ENCODE measurements at regions not wholly inside any gene's neighbourhood (a gene's known extent, or its start where the extent isn't known, plus 50 kb on each side); places are given as distances from the start of the nearest gene placed in this dataset.

- no peak for TF ChIP-seq ATOH8 (CRISPR knock-in tag; IDR thresholded peaks at IDR 0.05; ENCODE audit: low read depth)
- no peak for TF ChIP-seq FOSB (CRISPR knock-in tag; IDR thresholded peaks at IDR 0.05)
- no peak for TF ChIP-seq NPAS2 (CRISPR knock-in tag; IDR thresholded peaks at IDR 0.05; ENCODE audit: borderline replicate concordance)
- no peak for TF ChIP-seq PBX3 (IDR thresholded peaks at IDR 0.05)
- TF ChIP-seq HOXB13 (CRISPR knock-in tag; IDR thresholded peaks at IDR 0.05; ENCODE audit: low read depth): no peak
- TF ChIP-seq NFE2L2 (conservative IDR thresholded peaks at IDR 0.05; ENCODE audit: low read length): no peak
- no peak for TF ChIP-seq MAZ (IDR thresholded peaks at IDR 0.05; ENCODE audit: borderline replicate concordance, low read depth, low read length)
- TF ChIP-seq RARB (CRISPR knock-in tag; IDR thresholded peaks at IDR 0.05): no peak
- no peak for TF ChIP-seq CBX8 (IDR thresholded peaks at IDR 0.05)
- no peak for TF ChIP-seq HOXB5 (CRISPR knock-in tag; IDR thresholded peaks at IDR 0.05)
- TF ChIP-seq REST (IDR thresholded peaks at IDR 0.05): no peak
- TF ChIP-seq E2F6 (IDR thresholded peaks at IDR 0.05; ENCODE audit: borderline replicate concordance, low read depth): no peak
- WGBS (ENCODE audit: missing lambda C conversion rate): 44% methylated on average over 19 of the region's 20 CpGs
- ATAC-seq (no peak), FAIRE-seq (no peak), DNase-seq (ENCODE audit: low read depth in 1 of 2, low spot score in 1 of 2) (no peak)
- H3K4me2 ChIP-seq: no peak overlapping the region
- no peaks in the 10 kb centered on the region for H3K4me1 ChIP-seq
- H3K9me3 ChIP-seq: no peaks in the 10 kb centered on the region
- ChIA-PET POLR2A (no interaction called here), CTCF (interaction anchor here (0.7 kb wide), 1 partner anchor 266 kb away, joined by 3 read pairs; no protein-coding TSS in a partner anchor)
- H3K27ac ChIP-seq: no peak overlapping the region
- H3K4me3 ChIP-seq: no peak overlapping the region
These were observed 177.3 kb upstream of the PPP2R2D start for GRCh38 chr10:131723297-131724168.

GRCh38 chr10:131724169-131724545 lies 176.7 kb upstream of the PPP2R2D start:
- no peak overlapping the region for H3K27ac ChIP-seq
- H3K4me2 ChIP-seq: no peak overlapping the region
- CTCF ChIA-PET: no interaction called here
- no peak for TF ChIP-seq SREBF2 (IDR thresholded peaks at IDR 0.05)
- DNase-seq (ENCODE audit: low read depth in 1 of 2, low spot score in 1 of 2) (no peak), FAIRE-seq (no peak), ATAC-seq (no peak)
- H3K9me3 ChIP-seq: no peaks in the 10 kb centered on the region
- peaks cover 3% of the 10 kb centered on the region; the same call in 1 of the 3 replicates for H3K4me1 ChIP-seq
- POLR2A ChIA-PET: no interaction called here
- no peak overlapping the region for H3K4me3 ChIP-seq
- WGBS (ENCODE audit: missing lambda C conversion rate): 58% methylated on average over 7 of the region's 10 CpGs

GRCh38 chr10:131724891-131725580 lies 175.8 kb upstream of the PPP2R2D start:
- ChIA-PET CTCF (interaction anchor here (0.5 to 0.6 kb wide), 2 partner anchors 1341 to 1358 kb away, joined by 3 to 4 read pairs; no protein-coding TSS in a partner anchor), POLR2A (no interaction called here)
- ATAC-seq (no peak), DNase-seq (ENCODE audit: low read depth in 1 of 2, low spot score in 1 of 2) (no peak), FAIRE-seq (no peak)
- 56% methylated on average over 13 of the region's 17 CpGs for WGBS (ENCODE audit: missing lambda C conversion rate)
- Histone ChIP-seq H3K4me3 (no peak overlapping the region), H3K4me2 (no peak overlapping the region), H3K4me1 (peaks cover 12% of the 10 kb centered on the region; the same call in 1 of the 3 replicates), H3K27ac (no peak overlapping the region), H3K9me3 (no peaks in the 10 kb centered on the region)
- TF ChIP-seq MAX (IDR thresholded peaks at IDR 0.05): no peak
- no peak for TF ChIP-seq RNF2 (IDR thresholded peaks at IDR 0.05; ENCODE audit: borderline replicate concordance, low read depth)
- TF ChIP-seq ESRRA (IDR thresholded peaks at IDR 0.05; ENCODE audit: borderline replicate concordance, low read length): no peak
- TF ChIP-seq ELK1 (IDR thresholded peaks at IDR 0.05; ENCODE audit: low read depth, low read length): no peak
- no peak for TF ChIP-seq CHD4 (IDR thresholded peaks at IDR 0.05; ENCODE audit: borderline replicate concordance)
- TF ChIP-seq ATOH8 (CRISPR knock-in tag; IDR thresholded peaks at IDR 0.05; ENCODE audit: low read depth): no peak
- TF ChIP-seq HOXB13 (CRISPR knock-in tag; IDR thresholded peaks at IDR 0.05; ENCODE audit: low read depth): no peak
- no peak for TF ChIP-seq TFCP2L1 (CRISPR knock-in tag; IDR thresholded peaks at IDR 0.05)
- no peak for TF ChIP-seq EP300 (IDR thresholded peaks at IDR 0.05)
- TF ChIP-seq JUN (IDR thresholded peaks at IDR 0.05): no peak
- TF ChIP-seq EHMT2 (IDR thresholded peaks at IDR 0.05; ENCODE audit: low read depth): no peak
- TF ChIP-seq ZNF302 (CRISPR knock-in tag; IDR thresholded peaks at IDR 0.05): no peak
- TF ChIP-seq CBX8 (IDR thresholded peaks at IDR 0.05): no peak
